GM23338 (cell line): ENCODE measurements at regions not wholly inside any gene's neighbourhood (a gene's known extent, or its start where the extent isn't known, plus 50 kb on each side); places are given as distances from the start of the nearest gene placed in this dataset.

Experiments used
- ETS1 ChIP-seq: IDR thresholded peaks from 2 replicates; pipeline ENCODE4 v1.6.1; 2016; ENCODE audit warnings: antibody characterized with exemption
- EZH2 ChIP-seq: fragments of 200-600 bp; sonication (generic); IDR thresholded peaks from one replicate; pipeline ENCODE4 v1.8.0; 2017; ENCODE audit warnings: antibody characterized with exemption, mild to moderate bottlenecking, low read depth; ENCODE audit not compliant: unreplicated experiment
- EZH2phosphoT487 ChIP-seq: fragments of 200-600 bp; sonication (generic); IDR thresholded peaks from one replicate; pipeline ENCODE4 v1.8.1; 2018; ENCODE audit warnings: antibody characterized with exemption; ENCODE audit not compliant: unreplicated experiment
- TF ChIP-seq, protein P1 (sequence below), 2 experiments: fragments of 200-600 bp in 1 of 2; sonication (generic) in 1 of 2; conservative IDR thresholded peaks; 2 replicates each; pipeline versions ENCODE4 v1.5.1 to v1.6.1; 2016 to 2017; ENCODE audit warnings: antibody characterized with exemption in 2 of 2, low read depth in 2 of 2, mild to moderate bottlenecking in 2 of 2, moderate library complexity in 1 of 2
- TF ChIP-seq, protein P2 (sequence below): IDR thresholded peaks from one replicate; pipeline ENCODE4 v1.6.1; 2018; ENCODE audit warnings: antibody characterized with exemption; ENCODE audit not compliant: unreplicated experiment

- TF ChIP-seq, protein P1, sequence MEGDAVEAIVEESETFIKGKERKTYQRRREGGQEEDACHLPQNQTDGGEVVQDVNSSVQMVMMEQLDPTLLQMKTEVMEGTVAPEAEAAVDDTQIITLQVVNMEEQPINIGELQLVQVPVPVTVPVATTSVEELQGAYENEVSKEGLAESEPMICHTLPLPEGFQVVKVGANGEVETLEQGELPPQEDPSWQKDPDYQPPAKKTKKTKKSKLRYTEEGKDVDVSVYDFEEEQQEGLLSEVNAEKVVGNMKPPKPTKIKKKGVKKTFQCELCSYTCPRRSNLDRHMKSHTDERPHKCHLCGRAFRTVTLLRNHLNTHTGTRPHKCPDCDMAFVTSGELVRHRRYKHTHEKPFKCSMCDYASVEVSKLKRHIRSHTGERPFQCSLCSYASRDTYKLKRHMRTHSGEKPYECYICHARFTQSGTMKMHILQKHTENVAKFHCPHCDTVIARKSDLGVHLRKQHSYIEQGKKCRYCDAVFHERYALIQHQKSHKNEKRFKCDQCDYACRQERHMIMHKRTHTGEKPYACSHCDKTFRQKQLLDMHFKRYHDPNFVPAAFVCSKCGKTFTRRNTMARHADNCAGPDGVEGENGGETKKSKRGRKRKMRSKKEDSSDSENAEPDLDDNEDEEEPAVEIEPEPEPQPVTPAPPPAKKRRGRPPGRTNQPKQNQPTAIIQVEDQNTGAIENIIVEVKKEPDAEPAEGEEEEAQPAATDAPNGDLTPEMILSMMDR (conservative IDR thresholded peaks at IDR 0.05; ENCODE audit: low read depth in 2 of 2) = no peak
- TF ChIP-seq EZH2 = no peak
- TF ChIP-seq, protein P2, sequence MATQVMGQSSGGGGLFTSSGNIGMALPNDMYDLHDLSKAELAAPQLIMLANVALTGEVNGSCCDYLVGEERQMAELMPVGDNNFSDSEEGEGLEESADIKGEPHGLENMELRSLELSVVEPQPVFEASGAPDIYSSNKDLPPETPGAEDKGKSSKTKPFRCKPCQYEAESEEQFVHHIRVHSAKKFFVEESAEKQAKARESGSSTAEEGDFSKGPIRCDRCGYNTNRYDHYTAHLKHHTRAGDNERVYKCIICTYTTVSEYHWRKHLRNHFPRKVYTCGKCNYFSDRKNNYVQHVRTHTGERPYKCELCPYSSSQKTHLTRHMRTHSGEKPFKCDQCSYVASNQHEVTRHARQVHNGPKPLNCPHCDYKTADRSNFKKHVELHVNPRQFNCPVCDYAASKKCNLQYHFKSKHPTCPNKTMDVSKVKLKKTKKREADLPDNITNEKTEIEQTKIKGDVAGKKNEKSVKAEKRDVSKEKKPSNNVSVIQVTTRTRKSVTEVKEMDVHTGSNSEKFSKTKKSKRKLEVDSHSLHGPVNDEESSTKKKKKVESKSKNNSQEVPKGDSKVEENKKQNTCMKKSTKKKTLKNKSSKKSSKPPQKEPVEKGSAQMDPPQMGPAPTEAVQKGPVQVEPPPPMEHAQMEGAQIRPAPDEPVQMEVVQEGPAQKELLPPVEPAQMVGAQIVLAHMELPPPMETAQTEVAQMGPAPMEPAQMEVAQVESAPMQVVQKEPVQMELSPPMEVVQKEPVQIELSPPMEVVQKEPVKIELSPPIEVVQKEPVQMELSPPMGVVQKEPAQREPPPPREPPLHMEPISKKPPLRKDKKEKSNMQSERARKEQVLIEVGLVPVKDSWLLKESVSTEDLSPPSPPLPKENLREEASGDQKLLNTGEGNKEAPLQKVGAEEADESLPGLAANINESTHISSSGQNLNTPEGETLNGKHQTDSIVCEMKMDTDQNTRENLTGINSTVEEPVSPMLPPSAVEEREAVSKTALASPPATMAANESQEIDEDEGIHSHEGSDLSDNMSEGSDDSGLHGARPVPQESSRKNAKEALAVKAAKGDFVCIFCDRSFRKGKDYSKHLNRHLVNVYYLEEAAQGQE = no peak
- TF ChIP-seq ETS1 = no peak
- no peak for TF ChIP-seq EZH2phosphoT487
Measured at GRCh38 chr4:26073886-26074560, 160.0 kb downstream of the SMIM20 start.
